GM18861 (cell line): ENCODE measurements at regions not wholly inside any gene's neighbourhood (a gene's known extent, or its start where the extent isn't known, plus 50 kb on each side); places are given as distances from the start of the nearest gene placed in this dataset.
"Not testable (repeated sequence)": the region's sequence is repeated elsewhere in the genome, so short reads cannot be mapped to it uniquely, and the experiment has no call there.

ENCODE experiments used
- ATAC-seq: cut with Tn5 transposase; IDR thresholded peaks from one replicate; pipeline ENCODE4 v1.9.1; 2021; ENCODE audit not compliant: unreplicated experiment

- ATAC-seq: no peak
These were observed 1560.4 kb downstream of the AMY1C start for GRCh38 chr1:105310063-105310462.

- ATAC-seq: no peak
These were observed 1568.3 kb downstream of the AMY1C start for GRCh38 chr1:105317976-105318375.

- ATAC-seq: no peak
These were observed 1577.2 kb downstream of the AMY1C start for GRCh38 chr1:105326886-105327285.

GRCh38 chr1:105337420-105337819 is 1587.7 kb downstream of the AMY1C start:
- ATAC-seq: no peak

- ATAC-seq: no peak
These were observed 1593.6 kb downstream of the AMY1C start for GRCh38 chr1:105343317-105343716.

GRCh38 chr1:105359457-105359856 is 1609.8 kb downstream of the AMY1C start:
- ATAC-seq: no peak

GRCh38 chr1:105362438-105362837 is 1612.7 kb downstream of the AMY1C start:
- ATAC-seq: no peak

- ATAC-seq: no peak
These were observed 1618.7 kb downstream of the AMY1C start for GRCh38 chr1:105368446-105368845.

GRCh38 chr1:105373681-105374080 is 1624.0 kb downstream of the AMY1C start:
- ATAC-seq: no peak

- no peak for ATAC-seq
These were observed 1636.8 kb downstream of the AMY1C start for GRCh38 chr1:105386489-105386888.

- no peak for ATAC-seq
These were observed 1646.3 kb downstream of the AMY1C start for GRCh38 chr1:105396001-105396400.

- ATAC-seq: no peak
These were observed 1649.2 kb downstream of the AMY1C start for GRCh38 chr1:105398909-105399308.

- no peak for ATAC-seq
These were observed 1650.0 kb downstream of the AMY1C start for GRCh38 chr1:105399716-105400115.

- no peak for ATAC-seq
These were observed 1640.2 kb upstream of the PRMT6 start for GRCh38 chr1:105416261-105416660.

- no peak for ATAC-seq
These were observed 1637.4 kb upstream of the PRMT6 start for GRCh38 chr1:105419030-105419429.

- no peak for ATAC-seq
These were observed 1628.9 kb upstream of the PRMT6 start for GRCh38 chr1:105427543-105427942.

GRCh38 chr1:105436589-105437259 is 1619.8 kb upstream of the PRMT6 start:
- ATAC-seq: no peak

GRCh38 chr1:105437847-105438246 is 1618.6 kb upstream of the PRMT6 start:
- no peak for ATAC-seq

GRCh38 chr1:105442901-105443300 is 1613.6 kb upstream of the PRMT6 start:
- no peak for ATAC-seq

GRCh38 chr1:105459759-105460158 is 1596.7 kb upstream of the PRMT6 start:
- no peak for ATAC-seq

GRCh38 chr1:105462308-105462707 is 1594.2 kb upstream of the PRMT6 start:
- ATAC-seq: no peak

GRCh38 chr1:105467549-105467948 is 1588.9 kb upstream of the PRMT6 start:
- no peak for ATAC-seq

- not testable (repeated sequence) for ATAC-seq
These were observed 1585.9 kb upstream of the PRMT6 start for GRCh38 chr1:105470541-105470940.
